ENCODE measurements at regions not wholly inside any gene's neighbourhood (a gene's known extent, or its start where the extent isn't known, plus 50 kb on each side); places are given as distances from the start of the nearest gene placed in this dataset.
"Not testable (repeated sequence)": the region's sequence is repeated elsewhere in the genome, so short reads cannot be mapped to it uniquely, and the experiment has no call there.

- DNase-seq = peak; percentile 53 to 63
Measured at GRCh38 chr9:78121488-78121887, 89.9 kb upstream of the GNAQ start.

GRCh38 chr9:78118742-78119473 is 87.3 kb upstream of the GNAQ start:
- DNase-seq = peak in 1 of 2 donors; percentile 38

- DNase-seq = peak in 1 of 2 donors; percentile 31
Measured at GRCh38 chr9:78115073-78115472, 83.5 kb upstream of the GNAQ start.

GRCh38 chr9:78114581-78114980 is 83.0 kb upstream of the GNAQ start:
- no peak for DNase-seq

GRCh38 chr9:78112406-78112805 is 80.8 kb upstream of the GNAQ start:
- DNase-seq = no peak

- DNase-seq = no peak
Measured at GRCh38 chr9:78112004-78112403, 80.4 kb upstream of the GNAQ start.

- no peak for DNase-seq
Measured at GRCh38 chr9:78109075-78109474, 77.5 kb upstream of the GNAQ start.

- DNase-seq = not testable (repeated sequence)
Measured at GRCh38 chr9:78106586-78106985, 75.0 kb upstream of the GNAQ start.

GRCh38 chr9:78103971-78104433 is 72.4 kb upstream of the GNAQ start:
- peak; percentile 22 to 29 for DNase-seq

- no peak for DNase-seq
Measured at GRCh38 chr9:78101247-78101646, 69.6 kb upstream of the GNAQ start.

GRCh38 chr9:78097541-78097940 is 65.9 kb upstream of the GNAQ start:
- DNase-seq = no peak

- DNase-seq = no peak
Measured at GRCh38 chr9:78091731-78092130, 60.1 kb upstream of the GNAQ start.

GRCh38 chr9:78089111-78089510 is 57.5 kb upstream of the GNAQ start:
- no peak for DNase-seq

GRCh38 chr9:78088190-78088589 is 56.6 kb upstream of the GNAQ start:
- not testable (repeated sequence) for DNase-seq
